Peyer's patch (tissue), 4 donors: ENCODE measurements at regions not wholly inside any gene's neighbourhood (a gene's known extent, or its start where the extent isn't known, plus 50 kb on each side); places are given as distances from the start of the nearest gene placed in this dataset.

Experiments used
- DNase-seq, 3 donors: peaks; one replicate each; pipeline ENCODE4 v3.0.0-alpha.2; 2017 to 2019
- H3K27ac ChIP-seq, 4 donors: fragments of 200-600 bp; sonication (generic); one replicate each; pipeline ENCODE4 v1.5.1; 2016 to 2019
- H3K27me3 ChIP-seq, 2 donors: fragments of 200-600 bp; sonication (generic); one replicate each; pipeline ENCODE4 v1.5.1; 2019
- H3K36me3 ChIP-seq, 3 donors: fragments of 200-600 bp; sonication (generic); one replicate each; pipeline ENCODE4 v1.5.1; 2016 to 2019
- H3K4me1 ChIP-seq, 4 donors: fragments of 200-600 bp; sonication (generic); one replicate each; pipeline ENCODE4 v1.5.1; 2016 to 2019
- H3K4me3 ChIP-seq, 4 donors: fragments of 200-600 bp; sonication (generic); 1 replicate in 3 of 4; 2 replicates in 1 of 4; pipeline ENCODE4 v1.5.1; 2016 to 2019; ENCODE audit warnings: mild to moderate bottlenecking in 1 of 4
- H3K9me3 ChIP-seq, 4 donors: fragments of 200-600 bp; sonication (generic); one replicate each; pipeline ENCODE4 v1.5.1; 2016 to 2019; ENCODE audit warnings: mild to moderate bottlenecking in 1 of 4
- POLR2A ChIP-seq, 2 donors: fragments of 450-650 bp; IDR thresholded peaks; one replicate each; pipeline ENCODE4 v1.5.1; 2017; ENCODE audit warnings: antibody characterized with exemption in 2 of 2, mild to moderate bottlenecking in 2 of 2, moderate library complexity in 2 of 2
- TF ChIP-seq, protein P1 (sequence below), 6 experiments: fragments of 450-650 bp in 4 of 6; fragments of 200-600 bp in 2 of 6; sonication (generic) in 1 of 6; IDR thresholded peaks; one replicate each; pipeline ENCODE4 v1.5.1; 2017 to 2019; ENCODE audit warnings: antibody characterized with exemption in 6 of 6, mild to moderate bottlenecking in 3 of 6, moderate library complexity in 1 of 6

- no peak overlapping the region for H3K27ac ChIP-seq
- peaks cover 0 to 10% (median 2%) of the 10 kb centered on the region in 4 donors for H3K4me1 ChIP-seq
- H3K4me3 ChIP-seq, result no peak overlapping the region
- H3K36me3 ChIP-seq, result no peaks in the 10 kb centered on the region
- no peak for DNase-seq
- H3K27me3 ChIP-seq, result no peaks in the 10 kb centered on the region
- TF ChIP-seq, protein P1, sequence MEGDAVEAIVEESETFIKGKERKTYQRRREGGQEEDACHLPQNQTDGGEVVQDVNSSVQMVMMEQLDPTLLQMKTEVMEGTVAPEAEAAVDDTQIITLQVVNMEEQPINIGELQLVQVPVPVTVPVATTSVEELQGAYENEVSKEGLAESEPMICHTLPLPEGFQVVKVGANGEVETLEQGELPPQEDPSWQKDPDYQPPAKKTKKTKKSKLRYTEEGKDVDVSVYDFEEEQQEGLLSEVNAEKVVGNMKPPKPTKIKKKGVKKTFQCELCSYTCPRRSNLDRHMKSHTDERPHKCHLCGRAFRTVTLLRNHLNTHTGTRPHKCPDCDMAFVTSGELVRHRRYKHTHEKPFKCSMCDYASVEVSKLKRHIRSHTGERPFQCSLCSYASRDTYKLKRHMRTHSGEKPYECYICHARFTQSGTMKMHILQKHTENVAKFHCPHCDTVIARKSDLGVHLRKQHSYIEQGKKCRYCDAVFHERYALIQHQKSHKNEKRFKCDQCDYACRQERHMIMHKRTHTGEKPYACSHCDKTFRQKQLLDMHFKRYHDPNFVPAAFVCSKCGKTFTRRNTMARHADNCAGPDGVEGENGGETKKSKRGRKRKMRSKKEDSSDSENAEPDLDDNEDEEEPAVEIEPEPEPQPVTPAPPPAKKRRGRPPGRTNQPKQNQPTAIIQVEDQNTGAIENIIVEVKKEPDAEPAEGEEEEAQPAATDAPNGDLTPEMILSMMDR (IDR thresholded peaks at IDR 0.05), result no peak
- no peak for TF ChIP-seq POLR2A (IDR thresholded peaks at IDR 0.05)
- H3K9me3 ChIP-seq, result no peaks in the 10 kb centered on the region
Observed at GRCh38 chr6:137787016-137787415, 80.0 kb upstream of the TNFAIP3 start.

DNA sequence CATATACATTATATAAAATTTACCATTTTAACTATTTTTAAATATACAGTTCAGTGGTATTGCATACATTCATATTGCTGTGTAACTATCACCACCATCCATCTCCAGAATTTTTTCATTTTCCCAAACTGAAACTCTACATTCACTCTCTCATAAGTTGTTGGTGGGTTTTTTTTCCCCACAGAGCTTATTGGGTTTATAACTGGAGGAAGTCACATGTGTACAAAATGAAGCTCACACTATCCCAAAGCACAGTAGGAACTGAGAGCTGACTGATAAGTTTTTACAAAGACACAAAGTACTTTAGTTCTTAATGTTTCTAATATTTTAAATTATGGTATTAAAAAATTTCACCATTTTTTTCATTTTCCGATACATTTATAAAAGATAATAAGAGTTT, 78.8 kb upstream of the TNFAIP3 start:
- Histone ChIP-seq H3K4me1 (peaks cover 0 to 10% (median 2%) of the 10 kb centered on the region in 4 donors), H3K9me3 (no peaks in the 10 kb centered on the region), H3K4me3 (no peak overlapping the region), H3K27ac (no peak overlapping the region), H3K36me3 (no peaks in the 10 kb centered on the region), H3K27me3 (no peaks in the 10 kb centered on the region)
- no peak for DNase-seq
- TF ChIP-seq POLR2A (IDR thresholded peaks at IDR 0.05), result no peak
- TF ChIP-seq, protein P1 (IDR thresholded peaks at IDR 0.05), result no peak

GRCh38 chr6:137791281-137792159, 75.5 kb upstream of the TNFAIP3 start:
- no peak for DNase-seq
- no peak for TF ChIP-seq POLR2A (IDR thresholded peaks at IDR 0.05)
- TF ChIP-seq, protein P1 (IDR thresholded peaks at IDR 0.05), result no peak
- peaks cover 0 to 19% (median 2%) of the 10 kb centered on the region in 4 donors for H3K4me1 ChIP-seq
- H3K27me3 ChIP-seq, result no peaks in the 10 kb centered on the region
- H3K36me3 ChIP-seq, result no peaks in the 10 kb centered on the region
- H3K27ac ChIP-seq, result peak overlapping the region in 2 of 4 donors; percentile 13 to 20
- no peak overlapping the region for H3K4me3 ChIP-seq
- no peaks in the 10 kb centered on the region for H3K9me3 ChIP-seq

GRCh38 chr6:137792160-137793033, 74.7 kb upstream of the TNFAIP3 start:
- Histone ChIP-seq H3K4me1 (peaks cover 0 to 19% (median 2%) of the 10 kb centered on the region in 4 donors), H3K4me3 (no peak overlapping the region), H3K27me3 (no peaks in the 10 kb centered on the region), H3K36me3 (no peaks in the 10 kb centered on the region), H3K9me3 (no peaks in the 10 kb centered on the region), H3K27ac (peak overlapping the region in 1 of 4 donors; percentile 13)
- TF ChIP-seq POLR2A (IDR thresholded peaks at IDR 0.05), result no peak
- TF ChIP-seq, protein P1 (IDR thresholded peaks at IDR 0.05), result no peak
- DNase-seq, result no peak

DNA sequence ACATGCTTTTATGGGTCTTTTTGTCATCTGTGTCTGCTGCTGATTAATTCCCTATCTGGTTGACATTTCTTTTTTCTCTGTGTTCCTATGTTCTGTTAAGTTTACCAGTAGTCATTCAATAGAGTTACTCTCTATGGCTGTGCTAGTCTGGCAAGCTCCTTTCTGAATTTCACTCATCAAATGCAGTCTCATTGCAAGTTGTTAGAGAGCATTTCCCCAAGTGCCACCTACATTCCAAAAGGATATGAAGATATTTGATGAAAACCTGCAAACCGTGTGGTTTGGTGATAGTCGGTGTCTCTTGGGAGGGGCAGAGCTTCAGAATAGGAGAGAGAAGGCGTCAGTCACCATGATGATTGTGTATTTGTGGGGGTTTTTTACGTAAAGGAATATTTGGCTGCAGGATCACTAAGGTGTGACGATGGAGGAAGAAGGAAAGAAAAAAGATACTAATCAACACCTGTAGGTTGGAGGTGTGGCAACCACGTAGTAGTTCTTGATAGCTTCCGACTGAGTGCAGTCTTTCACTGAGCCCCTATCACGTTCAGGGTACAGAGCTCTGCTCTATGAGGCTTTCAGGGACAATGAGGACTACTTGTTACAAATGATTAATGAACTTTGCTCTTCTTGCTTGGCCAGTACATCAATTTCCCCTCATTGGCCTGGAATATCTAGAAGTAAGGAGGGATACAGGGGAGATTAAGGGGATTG, 73.1 kb upstream of the TNFAIP3 start:
- no peak for DNase-seq
- H3K27ac ChIP-seq, result peak overlapping the region in 1 of 4 donors; percentile 56
- no peaks in the 10 kb centered on the region for H3K9me3 ChIP-seq
- peaks cover 0 to 25% (median 2%) of the 10 kb centered on the region in 4 donors for H3K4me1 ChIP-seq
- no peak for TF ChIP-seq POLR2A (IDR thresholded peaks at IDR 0.05)
- TF ChIP-seq, protein P1 (IDR thresholded peaks at IDR 0.05), result no peak
- no peaks in the 10 kb centered on the region for H3K36me3 ChIP-seq
- H3K27me3 ChIP-seq, result no peaks in the 10 kb centered on the region
- no peak overlapping the region for H3K4me3 ChIP-seq
